ENCODE measurements at regions not wholly inside any gene's neighbourhood (a gene's known extent, or its start where the extent isn't known, plus 50 kb on each side); places are given as distances from the start of the nearest gene placed in this dataset.
"Not testable (repeated sequence)": the region's sequence is repeated elsewhere in the genome, so short reads cannot be mapped to it uniquely, and the experiment has no call there.

DNA sequence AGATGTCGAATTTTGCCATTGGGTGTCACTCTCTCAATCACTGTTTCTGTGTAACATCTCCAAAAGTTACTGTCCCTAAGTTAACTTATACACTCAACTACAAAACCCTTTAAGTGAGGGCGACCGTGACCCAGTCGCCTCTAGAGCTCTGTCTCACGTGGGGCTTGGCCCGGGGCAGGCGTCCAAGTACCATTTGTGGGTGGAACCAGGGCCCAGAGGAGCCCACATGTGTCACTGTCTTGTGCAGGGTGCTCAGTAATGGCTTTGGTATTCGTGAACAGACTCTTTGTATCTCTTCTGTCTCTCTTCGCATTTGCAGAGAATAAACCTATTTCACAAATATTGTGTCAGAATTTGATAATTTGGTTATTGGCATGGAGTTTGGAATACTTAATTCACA lies 109.9 kb upstream of the THBS2 start:
- ChIA-PET CTCF (no interaction called here), POLR2A (ENCODE audit: unreplicated experiment) (no interaction called here)
- Histone ChIP-seq H3K9ac (ENCODE audit: low read length) (no peak overlapping the region), H3K4me3 (ENCODE audit: low read length) (no peak overlapping the region), H3K9me2 (replicated peaks; ENCODE audit: low read length) (no peaks in the 10 kb centered on the region), H2AFZ (ENCODE audit: low read length) (no peak overlapping the region), H3K79me2 (ENCODE audit: low read length) (no peaks in the 10 kb centered on the region), H3K4me1 (ENCODE audit: insufficient read depth, low read length) (no peaks in the 10 kb centered on the region), H3K9me3 (ENCODE audit: low read length) (no peaks in the 10 kb centered on the region), H3K4me2 (ENCODE audit: low read length) (no peak overlapping the region), H3F3A (ENCODE audit: low read length, unreplicated experiment) (no peaks in the 10 kb centered on the region), H4K20me1 (ENCODE audit: low read length) (no peaks in the 10 kb centered on the region), H3K27ac (ENCODE audit: low read length) (no peak overlapping the region), H3K36me3 (ENCODE audit: low read depth, low read length) (no peaks in the 10 kb centered on the region), H3K27me3 (ENCODE audit: low read length) (no peaks in the 10 kb centered on the region)
- intact Hi-C loops (cut with micrococcal nuclease) = no loop called here
- TF ChIP-seq, protein P1, sequence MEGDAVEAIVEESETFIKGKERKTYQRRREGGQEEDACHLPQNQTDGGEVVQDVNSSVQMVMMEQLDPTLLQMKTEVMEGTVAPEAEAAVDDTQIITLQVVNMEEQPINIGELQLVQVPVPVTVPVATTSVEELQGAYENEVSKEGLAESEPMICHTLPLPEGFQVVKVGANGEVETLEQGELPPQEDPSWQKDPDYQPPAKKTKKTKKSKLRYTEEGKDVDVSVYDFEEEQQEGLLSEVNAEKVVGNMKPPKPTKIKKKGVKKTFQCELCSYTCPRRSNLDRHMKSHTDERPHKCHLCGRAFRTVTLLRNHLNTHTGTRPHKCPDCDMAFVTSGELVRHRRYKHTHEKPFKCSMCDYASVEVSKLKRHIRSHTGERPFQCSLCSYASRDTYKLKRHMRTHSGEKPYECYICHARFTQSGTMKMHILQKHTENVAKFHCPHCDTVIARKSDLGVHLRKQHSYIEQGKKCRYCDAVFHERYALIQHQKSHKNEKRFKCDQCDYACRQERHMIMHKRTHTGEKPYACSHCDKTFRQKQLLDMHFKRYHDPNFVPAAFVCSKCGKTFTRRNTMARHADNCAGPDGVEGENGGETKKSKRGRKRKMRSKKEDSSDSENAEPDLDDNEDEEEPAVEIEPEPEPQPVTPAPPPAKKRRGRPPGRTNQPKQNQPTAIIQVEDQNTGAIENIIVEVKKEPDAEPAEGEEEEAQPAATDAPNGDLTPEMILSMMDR (conservative IDR thresholded peaks at IDR 0.05; ENCODE audit: low read depth, low read length) = no peak
- TF ChIP-seq EZH2 (IDR thresholded peaks at IDR 0.05; ENCODE audit: low read length, unreplicated experiment) = no peak
- TF ChIP-seq EZH2phosphoT487 (IDR thresholded peaks at IDR 0.05; ENCODE audit: borderline replicate concordance, low read length) = no peak
- ATAC-seq (no peak), DNase-seq (no peak)
- BruUV-seq (replicated peaks) = no TSS peak

DNA sequence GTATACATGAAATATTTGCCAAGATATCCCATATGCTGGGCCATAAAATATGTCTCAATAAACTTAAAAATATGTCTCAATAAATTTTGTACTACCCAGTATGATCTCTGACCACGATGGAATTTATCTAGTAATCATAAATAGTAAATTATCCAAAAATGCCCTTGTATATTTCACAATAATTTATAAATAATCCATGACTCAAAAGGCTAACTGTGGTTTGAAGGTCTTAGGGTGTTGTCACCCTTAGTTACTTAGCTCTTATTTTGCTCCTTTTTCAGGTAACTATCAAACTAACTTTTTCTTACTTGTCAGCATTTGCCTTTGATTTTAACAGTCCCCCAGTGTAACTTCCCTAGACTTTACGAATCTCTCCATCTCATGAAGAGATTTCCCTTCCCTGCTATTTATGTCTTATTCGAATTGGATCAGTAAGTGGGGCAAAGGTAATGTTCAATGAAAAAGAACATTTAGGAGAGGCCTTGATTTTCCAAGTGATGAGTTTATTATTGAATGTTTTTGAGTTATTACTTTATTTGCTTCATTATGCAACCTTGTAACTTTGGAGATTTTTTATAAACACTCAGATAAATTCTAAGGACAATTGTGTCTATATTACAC lies 109.0 kb upstream of the THBS2 start:
- POLR2A ChIA-PET (ENCODE audit: unreplicated experiment) = no interaction called here
- no peaks in the 10 kb centered on the region for H3K9me3 ChIP-seq (ENCODE audit: low read length)
- no TSS peak for BruUV-seq (replicated peaks)
- CTCF ChIA-PET = no interaction called here
- no peaks in the 10 kb centered on the region for H4K20me1 ChIP-seq (ENCODE audit: low read length)
- H2AFZ ChIP-seq (ENCODE audit: low read length) = no peak overlapping the region
- intact Hi-C loops (cut with micrococcal nuclease) = no loop called here
- no peaks in the 10 kb centered on the region for H3K27me3 ChIP-seq (ENCODE audit: low read length)
- H3K79me2 ChIP-seq (ENCODE audit: low read length) = no peaks in the 10 kb centered on the region
- no peak overlapping the region for H3K27ac ChIP-seq (ENCODE audit: low read length)
- no peaks in the 10 kb centered on the region for H3F3A ChIP-seq (ENCODE audit: low read length, unreplicated experiment)
- no peaks in the 10 kb centered on the region for H3K9me2 ChIP-seq (replicated peaks; ENCODE audit: low read length)
- no peak overlapping the region for H3K4me3 ChIP-seq (ENCODE audit: low read length)
- DNase-seq (no peak), ATAC-seq (no peak)
- no peak overlapping the region for H3K4me2 ChIP-seq (ENCODE audit: low read length)
- no peak overlapping the region for H3K9ac ChIP-seq (ENCODE audit: low read length)
- no peaks in the 10 kb centered on the region for H3K36me3 ChIP-seq (ENCODE audit: low read depth, low read length)
- TF ChIP-seq EZH2phosphoT487 (IDR thresholded peaks at IDR 0.05; ENCODE audit: borderline replicate concordance, low read length) (no peak), EZH2 (IDR thresholded peaks at IDR 0.05; ENCODE audit: low read length, unreplicated experiment) (no peak)
- TF ChIP-seq, protein P1 (conservative IDR thresholded peaks at IDR 0.05; ENCODE audit: low read depth, low read length) = no peak
- no peaks in the 10 kb centered on the region for H3K4me1 ChIP-seq (ENCODE audit: insufficient read depth, low read length)

DNA sequence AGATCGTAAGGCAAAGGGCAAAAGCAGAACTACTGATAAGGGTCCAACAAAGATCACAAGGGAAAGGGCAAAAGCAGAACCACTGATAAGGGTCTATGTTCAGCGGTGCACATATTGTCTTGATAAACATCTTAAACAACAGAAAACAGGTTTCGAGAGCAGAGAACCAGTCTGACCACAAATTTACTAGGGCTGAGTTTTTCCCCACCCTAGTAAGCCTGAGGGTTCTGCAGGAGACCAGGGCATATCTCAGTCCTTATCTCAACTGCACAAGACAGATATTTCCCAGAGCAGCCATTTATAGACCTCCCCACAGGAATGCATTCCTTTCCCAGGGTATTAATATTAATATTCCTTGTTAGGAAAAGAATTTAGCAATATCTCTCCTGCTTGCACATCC lies 101.4 kb upstream of the THBS2 start:
- H3K9ac ChIP-seq (ENCODE audit: low read length); DNase-seq; H3K27me3 ChIP-seq (ENCODE audit: low read length); H4K20me1 ChIP-seq (ENCODE audit: low read length); intact Hi-C loops (cut with micrococcal nuclease); H3K4me2 ChIP-seq (ENCODE audit: low read length); BruUV-seq (replicated peaks); H3K9me2 ChIP-seq (replicated peaks; ENCODE audit: low read length); H3K4me1 ChIP-seq (ENCODE audit: insufficient read depth, low read length); H3K4me3 ChIP-seq (ENCODE audit: low read length); H3F3A ChIP-seq (ENCODE audit: low read length, unreplicated experiment); H2AFZ ChIP-seq (ENCODE audit: low read length); CTCF ChIA-PET; H3K27ac ChIP-seq (ENCODE audit: low read length); POLR2A ChIA-PET (ENCODE audit: unreplicated experiment); H3K79me2 ChIP-seq (ENCODE audit: low read length); H3K36me3 ChIP-seq (ENCODE audit: low read depth, low read length); H3K9me3 ChIP-seq (ENCODE audit: low read length); ATAC-seq: not testable (repeated sequence)

Data from PC-3 (cell line).